Epithelial cell of proximal tubule (primary cell): ENCODE measurements at regions not wholly inside any gene's neighbourhood (a gene's known extent, or its start where the extent isn't known, plus 50 kb on each side); places are given as distances from the start of the nearest gene placed in this dataset.
A peak's percentile ranks its signal among the peaks of the same experiment; 100 is the strongest.

Experiments
- DNase-seq: peaks from one replicate; pipeline ENCODE4 v3.0.0-alpha.2; 2011; ENCODE audit warnings: low read depth
- H3K4me3 ChIP-seq: 2 replicates; pipeline ENCODE4 v1.5.1; 2011; ENCODE audit warnings: low read depth, mild to moderate bottlenecking, low read length
- CTCF ChIP-seq: conservative IDR thresholded peaks from 2 replicates; pipeline ENCODE4 v1.5.1; 2012; ENCODE audit warnings: low read depth, mild to moderate bottlenecking, low read length

- DNase-seq: no peak
- no peak overlapping the region for H3K4me3 ChIP-seq
- no peak for TF ChIP-seq CTCF
These were observed 51.3 kb upstream of the EGFL6 start for GRCh38 chrX:13518126-13518525.

GRCh38 chrX:13515211-13515930, 54.0 kb upstream of the EGFL6 start:
- no peak overlapping the region for H3K4me3 ChIP-seq
- DNase-seq: no peak
- TF ChIP-seq CTCF: no peak

- H3K4me3 ChIP-seq: no peak overlapping the region
- DNase-seq: no peak
- no peak for TF ChIP-seq CTCF
These were observed 57.5 kb upstream of the EGFL6 start for GRCh38 chrX:13511944-13512330.

- no peak for TF ChIP-seq CTCF
- no peak overlapping the region for H3K4me3 ChIP-seq
- no peak for DNase-seq
These were observed 58.0 kb upstream of the EGFL6 start for GRCh38 chrX:13511241-13511943.

GRCh38 chrX:13507893-13508292, 61.5 kb upstream of the EGFL6 start:
- DNase-seq: no peak
- no peak for TF ChIP-seq CTCF

GRCh38 chrX:13506574-13506973, 62.8 kb upstream of the EGFL6 start:
- TF ChIP-seq CTCF: peak; percentile 66
- no peak overlapping the region for H3K4me3 ChIP-seq
- no peak for DNase-seq

More at GRCh38 chrX:13507893-13508292, 61.5 kb upstream of the EGFL6 start:
- no peak overlapping the region for H3K4me3 ChIP-seq
